ENCODE measurements at regions not wholly inside any gene's neighbourhood (a gene's known extent, or its start where the extent isn't known, plus 50 kb on each side); places are given as distances from the start of the nearest gene placed in this dataset.
"Not testable (repeated sequence)": the region's sequence is repeated elsewhere in the genome, so short reads cannot be mapped to it uniquely, and the experiment has no call there.

DNA sequence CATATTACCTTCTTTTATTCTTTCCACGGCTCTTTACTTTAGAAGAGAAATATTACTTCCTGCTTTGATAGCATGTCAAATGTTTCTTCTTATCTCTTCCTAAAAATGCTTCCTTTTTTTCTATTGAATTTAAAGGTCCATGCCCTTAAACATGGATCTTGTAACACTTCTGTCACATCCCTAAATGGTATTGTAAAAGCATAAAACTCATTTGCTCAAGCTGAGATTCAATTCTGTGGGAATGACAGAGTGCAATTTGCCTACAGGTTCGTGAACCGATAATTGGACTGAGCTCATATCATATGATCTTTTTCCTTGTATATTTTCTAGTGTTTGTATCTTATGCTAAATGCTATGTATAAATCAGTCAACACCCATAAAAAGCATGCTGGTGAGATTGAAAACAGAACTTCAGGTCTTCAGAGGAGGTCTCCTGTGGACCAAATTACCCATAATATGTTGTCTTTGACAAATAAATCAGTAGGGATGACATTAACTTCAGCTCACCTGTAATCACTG is 429.3 kb downstream of the TMEM232 start:
- no peak for DNase-seq (ENCODE audit: low read depth)

DNA sequence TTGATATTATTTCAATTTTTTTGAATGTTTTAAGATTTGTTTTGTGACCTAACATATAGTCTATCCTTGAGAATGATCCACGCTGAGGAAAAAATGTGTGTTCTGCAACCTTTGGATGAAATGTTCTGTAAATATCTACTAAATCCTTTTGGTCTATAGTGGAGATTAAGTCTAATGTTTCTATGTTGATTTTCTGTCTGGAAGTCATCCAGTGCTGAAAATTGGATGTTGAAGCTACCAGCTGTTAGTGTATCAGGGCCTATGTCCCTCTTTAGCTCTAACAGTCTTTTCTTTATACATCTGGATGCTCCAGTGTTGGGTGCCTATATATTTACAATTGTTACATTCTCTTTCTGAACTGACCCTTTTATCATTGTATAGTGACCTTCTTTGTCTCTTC is 422.3 kb downstream of the TMEM232 start:
- no peak for DNase-seq (ENCODE audit: low read depth)

- DNase-seq (ENCODE audit: low read depth) = no peak
These were observed 419.8 kb downstream of the TMEM232 start for GRCh38 chr5:110306650-110307049.

DNA sequence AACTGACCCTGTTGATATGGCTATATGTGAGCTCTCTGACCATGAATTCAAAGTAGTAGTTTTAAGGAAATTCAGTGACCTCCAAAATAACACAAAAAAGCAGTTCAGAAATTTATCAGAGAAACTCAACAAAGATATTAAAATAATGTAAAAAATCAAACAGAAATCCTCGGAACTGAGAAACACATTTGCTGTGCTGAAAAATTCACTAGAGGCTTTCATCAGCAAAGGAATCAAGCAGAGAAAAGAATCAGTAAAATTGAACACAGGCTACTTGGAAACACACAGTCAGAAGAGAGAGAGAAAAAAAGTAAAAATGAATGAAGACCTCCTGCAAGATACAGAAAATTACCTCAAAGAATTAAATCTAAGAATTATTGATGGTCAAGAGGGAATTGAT is 417.2 kb downstream of the TMEM232 start:
- no peak for DNase-seq (ENCODE audit: low read depth)

DNA sequence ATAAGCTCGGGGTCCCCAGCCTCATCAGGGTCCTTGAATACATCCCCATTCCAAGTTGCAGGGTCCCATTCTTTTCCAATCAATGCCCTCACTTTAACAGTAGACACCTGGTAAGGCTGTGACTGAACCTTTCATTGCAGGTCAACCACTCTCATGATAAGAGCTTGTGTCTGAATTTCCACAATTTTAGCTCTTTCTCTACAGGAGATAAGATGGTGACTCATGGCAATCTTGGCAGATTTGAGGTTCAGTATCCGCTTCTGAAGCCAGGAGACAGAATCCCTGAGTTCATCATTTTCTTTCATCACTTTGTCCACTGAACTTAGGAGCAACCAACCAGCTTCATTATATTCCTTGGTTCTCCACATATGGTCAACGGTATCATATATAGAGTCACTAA is 409.9 kb downstream of the TMEM232 start:
- DNase-seq (ENCODE audit: low read depth) = not testable (repeated sequence)

DNA sequence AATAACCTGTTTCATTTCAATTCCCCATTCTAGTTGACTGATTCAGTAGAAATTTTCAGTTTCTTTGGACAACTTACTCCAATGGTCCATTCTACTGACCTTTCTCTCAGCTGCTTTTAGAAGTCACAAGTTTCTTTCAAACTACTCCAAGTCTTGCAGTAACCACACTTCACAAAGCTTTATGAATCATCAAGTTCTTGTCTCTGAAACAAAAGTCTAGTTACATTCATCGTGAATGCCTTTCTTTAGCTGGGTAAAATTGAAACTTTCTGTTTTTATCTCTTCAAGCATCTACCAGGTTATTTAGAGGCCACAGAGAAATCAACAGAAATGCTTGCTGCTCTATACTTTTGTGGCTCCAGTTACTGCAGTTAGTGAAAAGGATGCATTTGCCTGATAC is 405.4 kb downstream of the TMEM232 start:
- no peak for DNase-seq (ENCODE audit: low read depth)

- DNase-seq (ENCODE audit: low read depth) = no peak
These were observed 403.1 kb downstream of the TMEM232 start for GRCh38 chr5:110323357-110323756.

DNA sequence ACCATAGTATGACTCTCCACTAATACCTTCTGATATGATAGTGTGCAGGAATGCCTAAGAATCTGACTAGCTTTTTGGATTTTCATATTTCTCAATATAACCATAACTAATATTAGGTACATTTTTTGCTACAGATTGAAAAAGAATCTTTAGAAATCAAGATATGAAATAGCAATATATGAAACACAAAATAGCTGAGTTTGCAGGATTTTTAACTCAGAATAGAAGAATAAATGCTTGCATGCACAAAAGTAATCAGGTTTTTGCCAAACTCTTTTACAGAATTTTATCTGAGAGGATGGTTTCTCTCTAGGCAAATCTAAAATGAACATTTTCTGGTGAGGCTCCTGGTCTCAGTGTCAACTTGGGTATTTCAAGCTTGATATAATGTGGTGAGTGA is 402.6 kb downstream of the TMEM232 start:
- no peak for DNase-seq (ENCODE audit: low read depth)

DNA sequence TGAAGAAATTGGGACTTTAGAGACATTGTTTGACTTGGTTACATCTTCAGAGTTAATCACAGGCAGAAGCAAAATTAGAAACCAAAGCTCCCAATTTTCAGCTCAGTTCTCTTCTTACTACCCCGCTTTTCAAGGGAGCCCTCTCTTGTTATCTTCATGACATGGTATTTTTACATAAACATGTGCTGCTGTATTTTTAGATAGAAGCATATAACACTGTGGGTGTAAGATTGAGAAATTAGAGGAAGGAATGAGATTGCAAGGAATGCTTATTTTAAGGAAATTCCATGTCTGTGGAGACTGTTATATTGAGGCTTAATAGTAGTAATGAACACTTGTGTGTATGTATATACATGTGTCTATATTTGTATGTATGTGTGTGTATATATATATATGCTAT is 401.6 kb downstream of the TMEM232 start:
- DNase-seq (ENCODE audit: low read depth) = no peak

- DNase-seq (ENCODE audit: low read depth) = no peak
These were observed 396.4 kb downstream of the TMEM232 start for GRCh38 chr5:110329955-110330525.

DNA sequence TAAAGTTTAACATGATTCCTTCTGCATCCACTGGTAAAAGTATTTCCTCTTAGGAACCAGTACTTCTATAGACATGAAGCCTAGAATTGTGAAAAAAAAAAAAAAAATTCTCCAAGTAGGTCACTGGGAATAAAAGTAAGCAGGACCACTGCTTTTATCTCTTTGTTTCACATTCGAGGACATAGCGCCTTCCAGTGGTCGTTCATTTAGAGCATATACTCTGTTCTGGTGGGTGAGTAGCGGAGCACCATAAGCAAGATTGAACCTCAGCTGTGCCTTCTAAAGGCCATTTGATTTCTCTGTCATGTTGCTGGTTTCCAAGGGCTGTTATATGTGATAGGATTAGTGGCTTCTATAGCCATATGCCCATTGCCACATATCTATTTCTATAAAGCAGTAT is 393.1 kb downstream of the TMEM232 start:
- DNase-seq (ENCODE audit: low read depth) = no peak

GRCh38 chr5:110335361-110336066 is 391.0 kb downstream of the TMEM232 start:
- DNase-seq (ENCODE audit: low read depth) = no peak

DNA sequence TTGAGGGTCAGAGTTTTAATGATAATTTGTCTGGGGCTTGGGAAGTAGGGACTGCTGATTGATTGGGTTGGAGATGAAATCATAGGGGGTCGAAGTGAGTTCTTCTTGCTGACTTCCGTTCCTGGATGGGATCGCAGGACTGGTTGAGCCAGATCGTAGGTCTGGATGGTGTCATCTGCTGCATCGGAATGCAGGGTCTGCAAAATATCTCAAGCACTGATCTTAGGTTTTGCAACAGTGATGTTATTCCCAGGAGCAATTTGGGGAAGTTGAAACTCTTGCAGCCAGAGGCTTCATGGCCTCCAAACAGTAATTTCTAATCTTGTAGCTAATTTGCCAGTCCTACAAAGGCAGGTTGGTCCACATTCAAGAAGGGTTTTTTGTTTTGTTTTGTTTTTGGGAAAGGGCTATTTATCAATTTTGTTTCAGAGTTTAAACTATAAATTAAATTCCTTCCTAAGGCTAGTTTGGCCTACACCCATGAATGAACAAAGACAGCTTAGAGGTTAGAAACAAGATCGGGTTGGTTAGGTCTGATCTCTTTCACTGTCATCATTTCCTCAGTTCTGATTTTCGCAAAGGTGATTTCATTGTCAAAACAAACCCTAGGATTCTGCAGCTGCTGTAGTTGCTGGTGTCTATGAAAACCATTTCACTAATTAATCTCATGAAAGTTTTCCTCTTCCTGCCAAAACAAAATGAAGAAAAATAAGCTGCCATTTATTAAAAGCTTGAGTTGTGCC is 388.0 kb downstream of the TMEM232 start:
- DNase-seq (ENCODE audit: low read depth) = no peak

DNA sequence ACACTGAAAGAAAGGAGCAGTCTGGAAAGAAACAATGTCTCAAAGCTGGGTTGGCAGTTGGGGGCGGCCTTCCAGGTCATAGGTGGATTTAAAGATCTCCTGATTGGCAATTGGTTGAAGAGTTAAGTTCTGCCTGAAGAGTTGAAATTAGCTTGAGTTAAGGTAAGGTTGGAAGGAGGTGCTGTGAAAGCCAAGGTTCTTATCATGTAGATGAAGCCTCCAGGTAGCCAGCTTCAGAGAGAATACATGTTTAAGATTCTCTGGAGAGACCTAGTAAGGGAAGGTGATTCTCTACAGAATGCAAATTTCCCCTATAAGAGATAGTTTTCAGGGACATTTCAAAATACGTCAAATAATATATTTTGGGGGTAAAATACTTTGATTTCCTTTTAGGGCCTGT is 387.1 kb downstream of the TMEM232 start:
- no peak for DNase-seq (ENCODE audit: low read depth)

- no peak for DNase-seq (ENCODE audit: low read depth)
These were observed 384.6 kb downstream of the TMEM232 start for GRCh38 chr5:110341836-110342235.

GRCh38 chr5:110342683-110343082 is 383.8 kb downstream of the TMEM232 start:
- DNase-seq (ENCODE audit: low read depth) = no peak

DNA sequence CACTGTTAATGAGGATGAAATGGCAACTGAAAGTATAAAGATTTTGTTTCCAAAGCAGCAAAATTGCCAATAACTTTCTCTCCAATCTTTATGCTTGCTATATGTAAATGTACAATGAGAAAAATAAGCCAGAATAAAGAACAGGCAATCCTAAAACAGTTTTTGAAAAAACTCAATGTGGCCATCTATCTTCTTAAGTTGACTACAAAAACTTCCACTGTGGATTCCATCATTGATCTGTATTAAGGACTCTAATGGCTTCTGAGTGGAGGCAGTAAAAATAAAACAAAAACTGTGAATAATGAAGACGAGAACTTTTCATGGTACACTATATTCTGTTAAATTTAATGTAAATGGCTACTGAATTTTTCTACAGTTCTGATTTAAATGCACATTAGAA is 382.9 kb downstream of the TMEM232 start:
- no peak for DNase-seq (ENCODE audit: low read depth)

- no peak for DNase-seq (ENCODE audit: low read depth)
These were observed 380.8 kb downstream of the TMEM232 start for GRCh38 chr5:110345623-110346022.

DNA sequence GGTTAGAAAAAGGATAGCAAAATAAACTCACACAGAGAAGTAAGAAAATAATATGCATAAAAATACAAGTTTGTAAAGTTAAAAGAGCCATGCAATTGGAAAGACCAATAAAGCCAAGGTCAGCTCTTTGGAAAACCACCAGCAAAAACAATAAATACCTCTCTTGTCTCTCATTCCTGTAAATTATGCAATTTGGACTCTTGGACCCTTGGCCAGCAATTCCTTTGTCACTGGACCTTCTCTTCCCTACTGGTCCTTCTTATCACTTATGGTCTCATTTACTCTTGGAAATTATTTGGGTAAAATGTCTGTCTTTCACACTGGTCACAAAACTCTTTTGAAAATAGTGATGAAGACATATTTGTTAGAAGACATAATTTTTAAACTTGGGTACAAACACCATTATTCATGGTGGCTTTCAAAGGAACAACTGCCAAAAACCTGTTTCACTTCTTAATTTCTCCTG is 379.5 kb downstream of the TMEM232 start:
- DNase-seq (ENCODE audit: low read depth) = no peak

DNA sequence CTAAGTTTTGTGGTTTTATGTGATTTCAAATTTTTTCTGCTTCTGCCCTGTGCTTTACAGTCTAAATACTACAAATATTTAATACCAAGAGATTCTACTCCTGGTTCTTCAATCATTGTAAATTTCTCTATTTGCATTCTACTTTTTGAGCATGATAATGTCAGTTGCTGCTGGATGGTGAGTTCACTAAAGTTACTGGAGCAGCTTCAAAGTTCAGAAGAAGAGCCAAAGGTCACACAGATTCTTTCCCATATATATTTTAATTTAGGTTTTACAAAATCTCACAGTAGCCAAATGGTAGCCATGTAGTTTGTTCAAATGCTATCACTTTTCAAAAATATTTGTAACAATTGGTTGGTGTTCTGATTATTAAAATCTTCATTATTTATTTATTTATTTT is 378.7 kb downstream of the TMEM232 start:
- no peak for DNase-seq (ENCODE audit: low read depth)

GRCh38 chr5:110351430-110351829 is 375.0 kb downstream of the TMEM232 start:
- no peak for DNase-seq (ENCODE audit: low read depth)

DNA sequence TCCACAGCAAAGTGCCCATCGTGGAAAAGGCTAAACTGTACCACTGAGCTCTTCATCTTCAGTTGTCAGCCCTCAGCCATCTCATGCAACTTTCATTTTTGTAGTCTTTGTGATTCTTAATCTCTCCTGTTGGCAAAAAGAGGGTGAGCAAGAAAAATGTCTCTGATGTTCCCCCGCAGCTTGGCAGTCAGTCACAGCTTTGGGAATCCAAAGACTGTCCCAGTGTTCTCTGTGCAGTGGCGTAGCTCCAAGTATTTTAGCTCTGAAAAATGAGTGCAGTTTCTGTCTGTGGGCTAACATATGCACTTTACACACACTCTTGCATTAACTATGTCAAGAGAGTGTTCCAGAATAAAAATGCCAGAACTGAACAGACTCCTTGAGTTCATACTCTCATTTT is 372.2 kb downstream of the TMEM232 start:
- no peak for DNase-seq (ENCODE audit: low read depth)
